Activated naive CD8-positive, alpha-beta T cell treated with anti-CD3 and anti-CD28 coated beads, Interleukin-2, amount 50 U/mL, for 16 hours (primary cell): ENCODE measurements at regions not wholly inside any gene's neighbourhood (a gene's known extent, or its start where the extent isn't known, plus 50 kb on each side); places are given as distances from the start of the nearest gene placed in this dataset.

Source experiments
- DNase-seq: peaks from one replicate; pipeline ENCODE4 v3.0.0-alpha.2; 2020; ENCODE audit warnings: low read depth, low spot score

DNA sequence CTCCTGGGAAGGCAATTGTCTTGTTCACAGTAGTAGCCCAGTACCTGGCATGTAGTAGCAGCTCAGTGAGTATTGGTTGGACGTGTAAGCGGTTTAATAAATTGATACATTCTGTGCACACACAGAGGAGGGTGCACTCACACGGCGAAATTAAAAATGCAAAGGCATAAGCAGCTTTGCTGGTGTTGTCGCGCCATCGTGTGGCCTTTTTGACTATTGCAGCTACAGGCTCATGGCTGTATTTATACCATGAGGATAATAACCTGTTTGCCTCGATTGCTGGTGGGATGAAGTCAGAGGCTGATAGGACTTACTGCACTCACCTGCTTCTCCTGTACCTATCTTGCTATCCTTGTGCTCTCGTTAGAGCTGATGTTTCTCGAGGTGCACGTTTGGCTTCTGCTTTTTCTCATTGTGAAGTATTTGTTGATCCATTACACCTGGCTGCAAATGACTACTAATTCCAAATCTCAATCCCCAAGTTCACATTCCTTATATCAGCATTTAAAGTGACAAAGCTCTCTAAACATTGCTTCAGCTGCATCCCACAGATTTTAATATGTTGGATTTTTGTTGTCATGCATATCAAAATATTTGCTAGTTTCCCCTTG is 61.5 kb downstream of the TBXT start:
- DNase-seq = peak; percentile 25

- DNase-seq = no peak
Observed at GRCh38 chr6:166105341-166106075, 62.1 kb downstream of the TBXT start.

GRCh38 chr6:166104872-166105271 is 62.8 kb downstream of the TBXT start:
- DNase-seq = no peak

DNA sequence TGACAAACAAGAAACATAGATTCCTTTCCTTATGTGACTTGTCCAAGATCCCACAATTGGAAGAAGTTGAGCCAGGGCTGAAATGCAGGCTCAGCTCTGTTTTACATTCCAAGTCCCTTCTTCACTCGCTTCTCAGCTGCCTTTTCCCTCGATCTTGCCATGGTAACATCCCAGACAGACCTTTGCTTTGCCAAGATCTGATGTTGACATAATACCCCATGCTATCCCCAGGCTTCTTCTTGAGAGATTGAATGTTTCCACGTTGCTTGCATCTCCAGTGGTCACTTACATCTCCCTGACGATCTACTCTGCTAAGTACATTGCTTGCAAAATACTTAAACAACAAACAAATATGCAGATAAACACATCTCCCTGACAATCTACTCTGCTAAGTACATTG is 63.5 kb downstream of the TBXT start:
- no peak for DNase-seq

- DNase-seq = no peak
Observed at GRCh38 chr6:166101819-166102419, 65.7 kb downstream of the TBXT start.

- peak; percentile 29 for DNase-seq
Observed at GRCh38 chr6:166097914-166098522, 69.6 kb downstream of the TBXT start.

DNA sequence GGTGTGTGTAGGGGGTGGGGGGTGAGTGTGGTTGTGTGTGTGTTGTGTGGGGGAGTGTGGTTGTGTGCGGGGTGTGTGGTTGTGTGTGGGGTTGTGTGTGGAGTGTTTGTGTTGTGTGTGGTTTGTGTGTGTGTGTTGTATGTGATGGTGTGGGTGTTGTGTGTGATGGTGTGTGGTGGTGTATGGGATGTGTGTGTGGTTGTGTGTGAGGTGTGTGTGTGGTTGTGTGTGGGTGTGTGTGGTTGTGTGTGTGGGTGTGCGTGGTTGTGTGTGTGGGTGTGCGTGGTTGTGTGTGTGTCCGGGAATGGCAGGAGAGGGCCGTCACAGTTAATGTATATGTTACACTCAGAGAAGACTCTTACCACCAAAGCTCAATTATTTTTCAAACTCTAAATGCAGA is 79.8 kb downstream of the TBXT start:
- DNase-seq = no peak

DNA sequence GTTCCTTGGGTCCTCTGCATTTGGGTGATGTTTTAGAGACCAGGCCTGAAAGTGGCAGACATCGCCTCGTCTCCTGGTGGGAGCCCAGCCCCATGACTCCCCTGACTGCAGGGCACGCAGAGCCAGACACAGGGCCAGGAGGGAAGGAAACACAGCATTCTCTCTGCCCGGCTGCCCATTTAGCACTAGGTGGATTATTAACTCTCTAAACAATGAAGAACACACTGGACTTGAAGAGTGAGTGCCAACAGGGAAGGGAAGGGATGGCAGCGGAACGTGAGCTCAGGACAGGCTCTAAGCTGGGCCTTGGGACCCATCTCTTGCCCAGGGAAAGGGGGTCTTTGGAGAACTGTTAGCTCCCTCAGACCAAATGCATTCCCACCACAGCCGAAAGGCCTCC is 80.4 kb downstream of the TBXT start:
- DNase-seq = no peak

DNA sequence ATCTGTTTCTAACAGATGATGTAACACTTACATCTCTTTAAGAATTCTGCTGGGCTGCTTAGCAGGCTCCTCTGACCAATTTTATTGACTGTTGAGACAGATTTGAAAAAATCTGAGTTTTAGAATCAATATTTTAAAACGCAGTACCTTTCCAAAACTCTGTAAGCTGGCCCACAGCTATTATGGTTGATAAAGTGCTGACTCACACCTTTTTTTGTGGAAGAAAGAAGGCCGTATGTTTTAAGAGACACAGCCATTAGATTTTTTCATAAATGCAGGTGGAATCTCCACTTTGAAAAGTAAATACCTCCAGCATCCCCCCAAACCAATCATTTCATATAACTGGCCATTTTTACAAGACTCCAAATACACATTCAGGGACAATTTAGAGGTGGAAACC is 82.2 kb downstream of the TBXT start:
- no peak for DNase-seq

DNA sequence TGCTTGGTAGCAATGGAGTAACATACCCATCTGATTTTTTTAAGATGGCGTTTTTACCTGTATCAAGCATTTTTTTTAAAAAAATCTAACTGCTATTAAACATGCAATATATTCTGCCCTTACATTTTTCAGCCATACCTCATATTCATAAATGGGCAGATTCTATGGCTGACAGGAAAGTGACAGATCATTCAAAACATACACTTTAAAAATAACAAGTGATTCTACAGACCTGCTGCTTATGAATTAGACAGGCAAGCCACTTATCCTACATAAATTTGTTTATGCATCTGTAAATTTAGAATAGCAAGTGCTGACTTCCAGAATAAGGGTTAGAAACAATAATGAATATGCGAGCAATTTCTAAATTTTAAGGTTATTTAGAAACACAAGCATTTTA is 82.7 kb downstream of the TBXT start:
- DNase-seq = no peak

GRCh38 chr6:166079841-166080240 is 87.8 kb downstream of the TBXT start:
- DNase-seq = no peak

DNA sequence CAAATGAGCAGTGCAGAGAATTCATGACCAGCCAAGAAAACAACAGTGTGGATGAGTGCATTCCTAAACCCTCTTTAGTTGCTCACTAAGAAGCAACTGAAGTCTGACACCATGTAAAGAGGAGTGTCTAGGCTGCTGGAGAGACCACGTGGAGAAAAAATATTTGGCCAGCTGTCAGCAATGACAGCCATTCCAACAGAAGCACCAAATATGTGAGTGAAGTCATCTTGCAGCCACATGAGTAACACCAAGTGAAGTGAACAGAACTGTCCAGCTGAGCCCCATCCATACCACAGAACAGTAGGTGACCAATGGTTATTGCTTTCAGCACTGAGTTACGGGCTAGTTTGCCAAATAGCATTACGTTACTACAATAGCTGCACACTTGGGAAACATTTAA is 89.4 kb downstream of the TBXT start:
- DNase-seq = no peak

DNA sequence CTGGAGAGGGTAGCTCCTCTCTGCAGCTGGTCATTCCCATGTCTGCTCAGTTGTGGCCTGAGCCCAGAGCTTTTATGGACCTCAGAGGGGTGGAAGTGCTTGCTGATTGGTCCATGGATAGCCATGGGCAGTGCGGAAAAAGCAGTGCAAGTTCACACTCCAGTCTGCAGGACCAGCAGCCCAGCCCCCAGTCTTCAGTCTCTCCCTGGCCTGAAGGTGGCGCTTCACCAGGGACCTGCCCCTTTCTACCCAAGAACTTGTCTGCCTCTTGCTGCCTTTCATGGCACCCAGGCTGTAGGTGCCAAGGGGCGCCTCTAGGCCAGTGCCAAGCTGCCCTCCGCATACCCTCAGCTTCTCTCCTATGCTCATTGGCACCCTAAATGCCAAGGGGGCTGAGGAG is 91.0 kb downstream of the TBXT start:
- DNase-seq = no peak

GRCh38 chr6:166075925-166076324 is 91.7 kb downstream of the TBXT start:
- no peak for DNase-seq

GRCh38 chr6:166075186-166075585 is 92.5 kb downstream of the TBXT start:
- no peak for DNase-seq

GRCh38 chr6:166073082-166073481 is 94.6 kb downstream of the TBXT start:
- no peak for DNase-seq

DNA sequence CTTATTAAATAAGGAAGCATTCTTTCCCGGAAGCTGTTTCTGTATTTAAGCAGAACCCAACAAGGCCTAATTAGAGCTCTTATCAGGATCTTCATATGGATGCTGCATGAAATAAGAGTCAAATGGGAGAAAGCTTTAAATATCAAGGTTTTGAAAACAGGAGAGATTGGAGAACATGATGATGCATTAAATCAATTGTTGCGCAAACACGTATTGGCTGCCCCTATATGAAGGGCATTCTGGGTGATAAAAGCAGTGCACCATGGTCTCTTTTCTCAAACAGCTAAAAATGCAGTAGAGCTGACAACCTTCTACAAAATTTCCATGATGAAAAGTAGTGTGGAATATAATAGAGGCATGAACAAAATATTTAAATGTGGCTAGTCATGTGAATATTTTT is 98.9 kb downstream of the TBXT start:
- no peak for DNase-seq

DNA sequence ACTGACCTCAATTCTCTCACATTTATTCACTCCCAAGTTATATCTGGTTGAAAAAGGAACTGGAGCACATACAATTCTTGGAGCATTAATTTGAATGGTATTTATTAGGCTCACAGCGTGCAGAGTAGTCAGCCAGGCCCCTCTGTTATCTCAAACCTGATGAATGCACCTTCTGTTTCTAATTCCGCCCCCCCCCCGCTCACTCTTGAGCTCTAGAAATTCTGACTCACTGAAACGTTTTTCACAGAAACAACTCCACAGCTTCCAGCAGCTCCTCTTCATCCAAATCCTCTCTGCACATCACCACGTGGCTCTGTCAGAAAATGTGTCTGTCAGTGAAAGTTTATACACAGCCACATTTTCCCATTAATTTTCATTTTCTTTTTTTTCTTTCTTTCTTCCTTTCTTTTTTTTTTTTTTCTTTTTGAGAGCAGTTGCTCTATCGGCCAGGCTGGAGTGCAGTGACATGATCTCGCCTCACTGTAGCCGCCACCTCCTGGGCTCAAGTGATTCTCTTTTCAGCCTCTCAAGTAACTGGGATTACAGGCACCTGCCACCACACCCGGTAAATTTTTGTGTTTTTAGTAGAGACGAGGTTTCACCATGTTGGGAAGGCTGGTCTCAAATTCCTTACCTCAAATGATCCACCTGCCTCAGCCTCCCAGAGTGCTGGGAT is 109.4 kb downstream of the TBXT start:
- DNase-seq = no peak

DNA sequence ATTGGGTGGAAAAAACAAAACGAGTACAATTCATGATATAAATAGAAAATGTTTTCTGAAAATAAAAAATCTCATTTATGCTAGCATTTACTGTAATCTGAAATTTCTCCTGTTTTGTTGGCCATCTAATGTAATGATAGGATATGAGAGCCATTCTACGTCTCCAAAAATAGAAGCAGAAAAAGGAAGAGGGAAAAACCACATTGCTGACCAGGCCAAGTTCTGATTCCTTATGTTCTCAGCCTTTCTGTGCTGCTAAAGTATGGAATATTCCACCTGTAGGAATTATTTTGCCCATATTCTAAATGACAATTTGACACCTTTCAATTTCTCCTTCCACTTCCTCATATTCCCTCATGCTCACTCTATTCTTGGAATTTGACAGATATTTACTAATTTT is 110.2 kb downstream of the TBXT start:
- no peak for DNase-seq

DNA sequence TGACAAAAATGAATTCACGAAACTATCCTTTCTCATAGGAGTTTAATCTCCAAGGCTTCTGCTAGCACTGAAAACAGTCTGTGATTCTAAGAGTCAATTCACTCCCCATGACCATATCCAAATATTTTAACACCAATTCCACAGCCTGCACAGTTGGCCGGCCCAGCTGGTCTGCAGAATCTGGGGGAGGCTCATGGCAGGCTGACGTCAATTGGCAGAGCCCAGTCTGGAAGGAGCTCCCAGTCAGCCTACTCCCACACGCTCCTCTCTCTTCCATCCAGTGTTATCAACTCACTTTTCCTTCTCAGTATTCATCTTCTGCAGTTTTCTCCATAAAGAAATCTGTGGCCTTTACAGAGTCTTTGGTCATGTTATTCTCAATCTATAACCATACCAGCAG is 111.0 kb downstream of the TBXT start:
- DNase-seq = no peak

GRCh38 chr6:166055801-166056200 is 111.8 kb downstream of the TBXT start:
- DNase-seq = no peak

- no peak for DNase-seq
Observed at GRCh38 chr6:166052837-166053236, 114.8 kb downstream of the TBXT start.
